Mesodermal cell (in vitro differentiated cells): ENCODE measurements at regions not wholly inside any gene's neighbourhood (a gene's known extent, or its start where the extent isn't known, plus 50 kb on each side); places are given as distances from the start of the nearest gene placed in this dataset.
"Not testable (repeated sequence)": the region's sequence is repeated elsewhere in the genome, so short reads cannot be mapped to it uniquely, and the experiment has no call there.

Experiments
- H3K27ac ChIP-seq: 2 replicates; pipeline ENCODE4 v1.7.0; 2013; ENCODE audit warnings: mild to moderate bottlenecking, low read depth, low read length, moderate library complexity; ENCODE audit not compliant: severe bottlenecking
- H3K36me3 ChIP-seq: 2 replicates; pipeline ENCODE4 v1.7.1; 2013; ENCODE audit warnings: mild to moderate bottlenecking, low read length, moderate library complexity; ENCODE audit not compliant: control insufficient read depth, insufficient read depth
- H3K4me1 ChIP-seq: one replicate; pipeline ENCODE4 v1.7.1; 2013; ENCODE audit warnings: mild to moderate bottlenecking, low read length; ENCODE audit not compliant: insufficient read depth, control insufficient read depth, poor library complexity, severe bottlenecking
- H3K4me3 ChIP-seq: 2 replicates; pipeline ENCODE4 v1.7.0; 2013; ENCODE audit warnings: low read length, control low read depth, mild to moderate bottlenecking; ENCODE audit not compliant: insufficient read depth, poor library complexity, severe bottlenecking; ENCODE audit errors: extremely low read depth
- H3K9me3 ChIP-seq: 2 replicates; pipeline ENCODE4 v1.7.1; 2013; ENCODE audit warnings: mild to moderate bottlenecking, low read length, moderate library complexity; ENCODE audit not compliant: control insufficient read depth
- WGBS, 2 experiments: methylation state at CpG; one replicate each; pipeline ENCODE4 v1.1.5; 2013; ENCODE audit warnings: missing lambda C conversion rate in 2 of 2; ENCODE audit not compliant: insufficient coverage in 2 of 2; 5-methylcytosine and 5-hydroxymethylcytosine counted together

DNA sequence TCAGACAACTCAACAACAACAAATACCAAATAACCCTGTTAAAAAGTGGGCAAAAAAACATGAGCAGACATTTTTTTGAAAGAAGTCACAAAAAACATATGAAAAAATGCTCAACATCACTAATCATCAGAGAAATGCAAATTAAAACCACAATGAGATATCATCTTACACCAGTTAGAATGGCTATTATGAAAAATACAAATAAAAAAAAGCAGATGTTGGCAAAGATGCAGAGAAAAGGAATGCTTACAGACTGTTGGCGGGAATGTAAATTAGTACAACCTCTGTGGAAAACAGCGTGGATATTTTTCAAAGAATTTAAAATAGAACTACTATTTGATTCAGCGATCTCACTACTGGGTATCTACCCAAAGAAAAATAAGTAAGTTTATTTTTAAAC is 114.0 kb downstream of the SLC38A4 start:
- no peak overlapping the region for H3K4me3 ChIP-seq
- no peaks in the 10 kb centered on the region for H3K4me1 ChIP-seq
- WGBS, 2 experiments, result 60% methylated on average over 1 of the region's 3 CpGs; no CpG with 5 or more reads in 1 of the 2 experiments
- no peak overlapping the region for H3K27ac ChIP-seq
- H3K9me3 ChIP-seq, result no peaks in the 10 kb centered on the region
- no peaks in the 10 kb centered on the region for H3K36me3 ChIP-seq

DNA sequence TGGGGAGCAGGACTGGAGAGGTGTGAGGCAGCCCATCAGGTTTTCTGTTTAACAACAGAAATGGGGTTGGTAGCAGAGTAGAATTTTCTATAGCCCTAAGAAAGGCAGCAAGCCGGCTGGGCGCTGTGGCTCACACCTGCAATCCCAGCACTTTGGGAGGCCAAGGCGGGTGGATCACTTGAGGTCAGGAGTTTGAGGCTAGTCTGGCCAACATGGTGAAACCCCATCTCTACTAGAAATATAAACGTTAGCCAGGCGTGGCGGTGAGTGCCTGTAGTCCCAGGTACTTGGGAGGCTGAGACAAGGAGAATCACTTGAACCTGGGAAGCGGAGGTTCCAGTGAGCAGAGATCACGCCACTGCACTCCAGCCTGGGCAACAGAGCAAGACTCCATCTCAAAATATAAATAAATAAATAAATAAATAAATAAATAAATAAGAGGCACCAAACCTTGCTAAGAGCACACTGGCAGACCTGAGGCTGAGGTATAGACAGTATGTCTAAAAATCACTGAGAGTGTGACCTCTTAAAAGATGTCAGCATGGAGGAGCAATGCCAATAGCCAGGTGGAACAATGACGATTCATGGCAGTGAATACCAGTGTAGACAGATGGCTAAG is 115.6 kb downstream of the SLC38A4 start:
- no peaks in the 10 kb centered on the region for H3K36me3 ChIP-seq
- no peak overlapping the region for H3K4me3 ChIP-seq
- no peak overlapping the region for H3K27ac ChIP-seq
- no peaks in the 10 kb centered on the region for H3K4me1 ChIP-seq
- 78 to 90% methylated on average over 6 to 7 of the region's 9 CpGs for WGBS, 2 experiments
- H3K9me3 ChIP-seq, result no peaks in the 10 kb centered on the region

DNA sequence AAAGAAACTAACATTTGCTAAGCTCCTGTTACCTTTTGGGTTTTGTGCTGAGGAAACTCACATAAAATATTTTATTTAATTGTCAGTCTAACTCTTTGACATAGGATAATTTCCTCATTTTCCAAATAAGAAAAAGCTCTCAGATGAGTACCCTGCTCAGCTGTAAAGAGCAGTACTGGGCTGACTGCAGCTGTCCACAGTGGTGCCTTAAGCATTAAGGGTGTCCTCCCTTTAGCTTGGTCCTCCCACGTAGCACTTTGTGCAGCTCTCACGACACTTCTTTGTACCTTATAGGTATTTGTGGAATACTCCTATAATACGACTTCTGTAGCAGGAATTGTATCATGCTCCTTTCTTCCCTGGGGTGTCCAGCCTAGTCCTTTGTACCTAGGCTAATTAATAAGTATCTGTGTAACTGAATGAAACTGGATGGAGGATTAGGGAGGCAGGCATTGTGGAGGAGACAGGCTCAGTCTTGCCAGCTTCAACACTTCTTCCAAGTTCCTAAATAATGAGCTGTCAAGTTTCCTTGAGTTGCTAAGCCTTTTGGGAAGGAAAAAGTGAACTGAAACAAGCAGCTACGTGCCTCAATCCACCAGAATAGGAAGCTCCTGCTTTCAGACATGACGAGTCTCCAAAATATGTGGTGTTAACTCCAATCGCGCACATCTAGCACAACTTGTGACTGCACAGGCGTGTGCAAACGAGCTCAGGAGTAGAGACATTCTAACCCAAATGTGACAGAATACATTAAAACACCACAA is 123.0 kb downstream of the SLC38A4 start:
- no peaks in the 10 kb centered on the region for H3K36me3 ChIP-seq
- peaks cover 6% of the 10 kb centered on the region for H3K9me3 ChIP-seq
- H3K27ac ChIP-seq, result no peak overlapping the region
- H3K4me3 ChIP-seq, result no peak overlapping the region
- WGBS, 2 experiments, result 86 to 98% methylated on average over 6 to 7 of the region's 9 CpGs
- H3K4me1 ChIP-seq, result peaks cover 22% of the 10 kb centered on the region

DNA sequence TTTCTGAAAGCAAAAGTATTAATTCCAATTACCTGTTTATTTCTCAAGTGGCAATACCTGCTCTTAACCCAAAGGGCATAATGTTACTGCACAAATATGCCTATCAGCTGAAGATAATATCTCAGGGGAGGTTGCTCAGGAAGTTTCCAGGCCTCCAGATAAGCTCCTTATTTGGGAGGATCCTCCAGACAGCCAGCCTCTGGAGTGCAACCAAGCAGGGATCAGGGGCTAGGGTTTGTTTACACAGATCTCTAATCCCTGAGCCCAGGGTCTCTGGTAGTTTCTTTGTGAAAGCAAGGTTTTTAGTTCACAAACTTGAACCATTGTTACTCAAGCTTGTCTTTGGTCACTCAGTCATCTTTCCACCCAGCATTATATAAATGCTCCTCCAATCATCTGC is 124.4 kb downstream of the SLC38A4 start:
- H3K27ac ChIP-seq, result no peak overlapping the region
- no peaks in the 10 kb centered on the region for H3K36me3 ChIP-seq
- peaks cover 22% of the 10 kb centered on the region for H3K4me1 ChIP-seq
- H3K9me3 ChIP-seq, result peaks cover 6% of the 10 kb centered on the region
- no peak overlapping the region for H3K4me3 ChIP-seq

DNA sequence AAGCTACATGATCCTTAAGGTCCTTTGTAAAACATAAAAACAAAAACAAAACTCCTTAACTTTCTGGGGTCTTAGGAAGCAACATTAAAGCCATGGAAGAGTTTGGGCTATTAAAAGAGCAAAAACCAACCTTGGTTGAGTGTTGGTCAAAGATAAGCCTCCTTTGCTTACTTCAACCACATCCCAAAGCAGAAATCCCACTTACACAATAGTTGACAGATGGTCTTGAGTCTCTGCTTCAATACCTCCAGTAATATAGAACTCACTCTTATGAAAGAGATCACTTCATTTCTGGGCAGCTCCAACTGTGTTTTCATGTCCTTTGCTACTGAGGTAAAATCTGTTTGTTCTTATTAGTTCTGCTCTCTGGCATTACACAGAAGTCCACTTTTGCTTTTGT is 125.8 kb downstream of the SLC38A4 start:
- H3K27ac ChIP-seq, result no peak overlapping the region
- peaks cover 22% of the 10 kb centered on the region for H3K4me1 ChIP-seq
- H3K36me3 ChIP-seq, result no peaks in the 10 kb centered on the region
- no peak overlapping the region for H3K4me3 ChIP-seq
- H3K9me3 ChIP-seq, result peaks cover 6% of the 10 kb centered on the region

DNA sequence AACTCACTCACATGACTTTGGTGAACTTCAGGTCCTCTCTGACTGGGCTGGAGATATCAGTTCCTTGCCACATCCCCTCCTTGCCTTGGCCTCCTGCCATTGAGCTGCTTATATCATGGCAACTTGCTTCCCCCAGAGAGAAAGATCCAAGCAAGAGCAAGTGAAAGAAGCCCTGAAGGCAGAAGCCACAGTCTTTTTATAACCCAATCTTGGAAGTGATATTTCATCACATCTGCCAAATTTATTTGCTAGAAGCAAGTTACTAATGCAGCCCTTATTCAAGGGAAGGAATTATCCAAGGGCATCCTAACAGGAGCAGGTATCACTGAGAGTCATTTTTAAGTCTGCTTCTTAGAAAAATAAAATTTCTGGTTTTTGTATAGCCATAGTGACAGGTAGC is 127.8 kb downstream of the SLC38A4 start:
- Histone ChIP-seq H3K36me3 (no peaks in the 10 kb centered on the region), H3K4me1 (peaks cover 18% of the 10 kb centered on the region), H3K4me3 (no peak overlapping the region), H3K9me3 (peaks cover 6% of the 10 kb centered on the region), H3K27ac (no peak overlapping the region)

DNA sequence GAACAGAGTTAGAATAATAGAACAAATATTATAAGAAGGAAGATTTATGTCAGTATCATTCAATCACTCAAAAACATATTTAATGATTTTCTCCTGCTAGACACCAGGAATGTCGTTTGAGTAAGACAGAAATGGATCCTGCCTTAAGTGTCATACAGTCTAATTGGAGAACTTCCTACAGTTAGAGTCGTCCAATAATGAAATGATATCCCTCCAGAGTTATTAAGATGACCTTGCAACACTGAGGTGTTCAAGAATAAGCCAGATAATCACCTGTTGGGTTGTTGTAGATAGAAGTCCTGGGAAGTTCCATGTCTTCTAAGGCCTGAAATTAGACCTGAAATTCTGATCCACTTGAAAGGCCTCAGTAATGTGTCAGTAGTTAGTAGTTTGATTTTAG is 132.3 kb downstream of the SLC38A4 start:
- H3K36me3 ChIP-seq, result no peaks in the 10 kb centered on the region
- H3K4me1 ChIP-seq, result no peaks in the 10 kb centered on the region
- 67% methylated on average over 1 of the region's 2 CpGs; no CpG with 5 or more reads in 1 of the 2 experiments for WGBS, 2 experiments

DNA sequence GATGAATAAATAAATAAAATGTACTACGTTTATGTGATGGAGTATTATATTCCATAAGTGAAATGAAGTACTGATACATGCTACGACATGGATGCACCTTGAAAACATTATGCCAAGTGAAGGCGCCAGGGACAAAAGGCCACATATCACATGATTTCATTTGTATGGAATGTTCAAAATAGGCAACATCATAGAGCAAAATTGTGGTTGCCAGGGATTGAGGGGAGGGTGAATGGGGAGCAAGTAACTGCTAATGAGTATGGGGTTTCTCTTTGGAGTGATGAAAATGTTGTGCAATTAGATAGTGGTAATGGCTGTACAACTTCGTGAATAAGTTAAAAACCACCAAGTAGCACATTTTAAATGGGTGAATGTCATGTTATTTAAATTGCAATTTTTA is 132.8 kb downstream of the SLC38A4 start:
- 87 to 100% methylated on average over 3 of the region's 4 CpGs for WGBS, 2 experiments
- H3K27ac ChIP-seq, result no peak overlapping the region
- no peak overlapping the region for H3K4me3 ChIP-seq
- no peaks in the 10 kb centered on the region for H3K4me1 ChIP-seq
- peaks cover 3% of the 10 kb centered on the region for H3K9me3 ChIP-seq
- H3K36me3 ChIP-seq, result no peaks in the 10 kb centered on the region

More for the DNA sequence above, 132.3 kb downstream of the SLC38A4 start:
- H3K4me3 ChIP-seq, result no peak overlapping the region
- no peak overlapping the region for H3K27ac ChIP-seq
- H3K9me3 ChIP-seq, result peaks cover 6% of the 10 kb centered on the region

DNA sequence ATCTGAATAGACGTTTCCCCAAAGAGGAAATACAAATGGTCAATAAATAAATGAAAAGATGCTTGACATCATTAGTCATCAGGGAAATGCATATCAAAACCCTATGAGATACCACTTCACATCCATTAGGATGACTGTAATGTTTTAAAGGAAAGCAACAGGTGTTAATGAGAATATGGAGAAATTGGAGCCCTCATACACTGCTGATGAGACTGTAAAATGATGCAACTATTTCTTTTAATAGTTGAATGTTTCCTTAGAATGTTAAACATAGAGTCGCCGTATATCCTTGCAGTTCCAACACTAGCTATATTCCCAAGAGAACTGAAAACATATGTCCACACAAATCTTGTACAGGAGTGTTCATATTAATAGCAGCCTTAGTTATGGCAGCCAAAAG is 133.2 kb downstream of the SLC38A4 start:
- WGBS, 2 experiments, result no CpG with 5 or more reads among the region's 3 CpGs
- Histone ChIP-seq H3K36me3 (no peaks in the 10 kb centered on the region), H3K4me3 (no peak overlapping the region), H3K9me3 (no peaks in the 10 kb centered on the region), H3K27ac (no peak overlapping the region), H3K4me1 (no peaks in the 10 kb centered on the region)

DNA sequence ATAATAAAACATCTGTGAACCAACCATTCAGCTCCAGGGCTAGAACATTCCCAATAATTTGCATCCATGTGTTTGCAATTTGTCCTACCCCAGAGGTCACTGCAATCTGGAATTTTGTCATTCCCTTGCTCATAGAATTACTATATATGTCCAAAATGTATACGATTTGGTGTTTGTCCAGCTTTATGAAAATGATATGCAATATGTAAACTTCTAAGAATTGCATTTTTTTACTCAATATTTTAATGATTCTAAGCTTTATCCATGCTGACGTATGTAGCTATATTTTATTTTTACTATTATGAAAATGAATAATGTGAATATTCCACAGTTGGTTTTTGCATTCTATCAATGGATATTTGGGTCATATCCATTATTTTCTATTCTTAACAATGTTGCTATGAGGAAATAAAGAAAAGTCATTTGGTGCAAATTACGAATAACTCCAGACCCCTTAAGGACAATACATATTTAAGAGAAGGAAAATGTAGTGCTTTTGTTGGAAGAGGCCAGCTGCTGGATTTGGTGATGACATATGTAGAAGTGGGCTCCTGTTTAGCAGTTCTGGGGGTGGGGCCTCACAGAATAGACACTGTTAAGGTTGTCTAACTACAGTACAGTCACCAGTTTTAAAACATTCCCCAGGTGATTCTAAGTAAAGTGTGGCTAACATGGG is 139.4 kb downstream of the SLC38A4 start:
- Histone ChIP-seq H3K9me3 (peaks cover 4% of the 10 kb centered on the region), H3K36me3 (no peaks in the 10 kb centered on the region), H3K27ac (no peak overlapping the region), H3K4me1 (no peaks in the 10 kb centered on the region), H3K4me3 (no peak overlapping the region)
- no CpG with 5 or more reads among the region's 3 CpGs for WGBS, 2 experiments

DNA sequence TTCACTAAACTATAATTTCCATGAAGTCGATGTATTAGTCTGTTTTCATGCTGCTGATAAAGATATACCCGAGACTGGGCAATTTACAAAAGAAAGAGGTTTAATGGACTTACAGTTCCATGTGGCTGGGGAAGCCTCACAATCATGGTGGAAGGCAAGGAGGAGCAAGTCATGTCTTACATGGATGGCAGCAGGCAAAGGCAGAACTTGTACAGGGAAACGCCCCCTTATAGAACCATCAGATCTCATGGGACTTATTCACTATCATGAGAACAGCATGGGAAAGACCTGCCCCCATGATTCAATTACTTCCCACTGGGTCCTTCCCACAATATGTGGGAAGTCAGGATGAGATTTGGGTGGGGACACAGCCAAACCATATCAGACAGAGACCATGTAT is 141.6 kb downstream of the SLC38A4 start:
- not testable (repeated sequence) for H3K4me1 ChIP-seq, H3K36me3 ChIP-seq, H3K9me3 ChIP-seq, H3K27ac ChIP-seq, H3K4me3 ChIP-seq
- WGBS, 2 experiments, result 100% methylated on average over 1 of the region's 3 CpGs
